ENCODE measurements at regions not wholly inside any gene's neighbourhood (a gene's known extent, or its start where the extent isn't known, plus 50 kb on each side); places are given as distances from the start of the nearest gene placed in this dataset.

GRCh38 chr6:53728570-53729194, 63.1 kb upstream of the KLHL31 start:
- Histone ChIP-seq H3K4me1 (replicated peaks in 1 of 2) (no peaks in the 10 kb centered on the region), H3K9me3 (replicated peaks in 1 of 3) (no peaks in the 10 kb centered on the region), H3K36me3 (replicated peaks in 1 of 2) (no peaks in the 10 kb centered on the region), H3K27me3 (no peaks in the 10 kb centered on the region), H3K4me3 (no peak overlapping the region), H3K27ac (no peak overlapping the region)
- peak in 6 of 7 donors; percentile 23 to 65 (median 45) for DNase-seq
- intact Hi-C loops (cut with DNase I) = loop anchor here (5.0 to 10.0 kb wide), 4 partner anchors 74 to 234 kb away; no protein-coding TSS in a partner anchor
- TF ChIP-seq CTCF (IDR thresholded peaks at IDR 0.05) (peak; percentile 68 to 95 (median 80)), POLR2A (IDR thresholded peaks at IDR 0.05) (no peak)
- 25 to 32% (median 27%) methylated on average over 9 of the region's 9 CpGs for WGBS, 4 donors

- DNase-seq = no peak
- H3K27ac ChIP-seq = no peak overlapping the region
- 74 to 88% (median 81%) methylated on average over 5 of the region's 5 CpGs for WGBS, 4 donors
- no peaks in the 10 kb centered on the region for H3K27me3 ChIP-seq
- H3K4me3 ChIP-seq = no peak overlapping the region
- H3K9me3 ChIP-seq (replicated peaks in 1 of 3) = no peaks in the 10 kb centered on the region
- H3K4me1 ChIP-seq (replicated peaks in 1 of 2) = no peaks in the 10 kb centered on the region
- no peaks in the 10 kb centered on the region for H3K36me3 ChIP-seq (replicated peaks in 1 of 2)
- intact Hi-C loops (cut with DNase I) = loop anchor here (5.0 to 10.0 kb wide), 4 partner anchors 73 to 233 kb away; no protein-coding TSS in a partner anchor
- TF ChIP-seq POLR2A (IDR thresholded peaks at IDR 0.05) (no peak), CTCF (IDR thresholded peaks at IDR 0.05) (no peak)
Observed at GRCh38 chr6:53727748-53728147, 62.2 kb upstream of the KLHL31 start.

GRCh38 chr6:53725791-53726575, 60.4 kb upstream of the KLHL31 start:
- intact Hi-C loops (cut with DNase I) = loop anchor here (5.0 to 10.0 kb wide), 4 partner anchors 71 to 231 kb away; no protein-coding TSS in a partner anchor
- Histone ChIP-seq H3K36me3 (replicated peaks in 1 of 2) (no peaks in the 10 kb centered on the region), H3K27me3 (no peaks in the 10 kb centered on the region), H3K27ac (no peak overlapping the region), H3K9me3 (replicated peaks in 1 of 3) (no peaks in the 10 kb centered on the region), H3K4me1 (replicated peaks in 1 of 2) (no peaks in the 10 kb centered on the region), H3K4me3 (no peak overlapping the region)
- WGBS, 4 donors = 39 to 42% (median 40%) methylated on average over 18 of the region's 18 CpGs
- DNase-seq = peak; percentile 62 to 87 (median 81)
- TF ChIP-seq POLR2A (IDR thresholded peaks at IDR 0.05) (no peak), CTCF (IDR thresholded peaks at IDR 0.05) (peak; percentile 83 to 98 (median 89))

GRCh38 chr6:53724501-53724900, 58.9 kb upstream of the KLHL31 start:
- DNase-seq = no peak
- Histone ChIP-seq H3K27ac (no peak overlapping the region), H3K27me3 (no peaks in the 10 kb centered on the region), H3K36me3 (replicated peaks in 1 of 2) (no peaks in the 10 kb centered on the region), H3K9me3 (replicated peaks in 1 of 3) (no peaks in the 10 kb centered on the region), H3K4me3 (no peak overlapping the region), H3K4me1 (replicated peaks in 1 of 2) (no peaks in the 10 kb centered on the region)
- WGBS, 4 donors = 67 to 92% (median 79%) methylated on average over 1 of the region's 1 CpG
- intact Hi-C loops (cut with DNase I) = loop anchor here (5.0 to 10.0 kb wide), 4 partner anchors 70 to 232 kb away; no protein-coding TSS in a partner anchor
- TF ChIP-seq POLR2A (IDR thresholded peaks at IDR 0.05) (no peak), CTCF (IDR thresholded peaks at IDR 0.05) (no peak)
